Activated naive CD4-positive, alpha-beta T cell treated with anti-CD3 and anti-CD28 coated beads, Interleukin-2, amount 50 U/mL, for 16 hours (primary cell): ENCODE measurements at regions not wholly inside any gene's neighbourhood (a gene's known extent, or its start where the extent isn't known, plus 50 kb on each side); places are given as distances from the start of the nearest gene placed in this dataset.
"Not testable (repeated sequence)": the region's sequence is repeated elsewhere in the genome, so short reads cannot be mapped to it uniquely, and the experiment has no call there.

ENCODE experiments used
- DNase-seq: peaks from one replicate; pipeline ENCODE4 v3.0.0-alpha.2; 2020

DNA sequence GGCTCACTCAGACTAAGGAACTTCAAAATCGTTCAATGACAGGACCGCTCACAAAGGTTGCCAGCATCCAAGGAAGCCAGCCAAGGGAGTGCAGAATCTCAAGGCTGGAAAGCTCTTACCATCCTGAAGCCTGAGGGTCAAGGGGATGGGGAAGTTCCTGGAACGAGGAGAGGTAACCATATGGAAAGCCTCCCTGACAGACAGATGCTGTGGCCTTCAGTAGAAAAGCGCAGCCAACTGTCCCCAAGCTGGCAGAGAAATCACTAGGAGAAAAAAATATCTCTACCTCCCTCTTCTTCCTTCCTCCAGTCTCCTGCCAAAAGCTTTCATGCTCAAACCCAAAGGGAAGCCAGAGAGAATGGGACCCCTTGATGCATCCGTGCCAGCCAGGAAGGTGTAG, 90.5 kb upstream of the RANBP3L start:
- no peak for DNase-seq

DNA sequence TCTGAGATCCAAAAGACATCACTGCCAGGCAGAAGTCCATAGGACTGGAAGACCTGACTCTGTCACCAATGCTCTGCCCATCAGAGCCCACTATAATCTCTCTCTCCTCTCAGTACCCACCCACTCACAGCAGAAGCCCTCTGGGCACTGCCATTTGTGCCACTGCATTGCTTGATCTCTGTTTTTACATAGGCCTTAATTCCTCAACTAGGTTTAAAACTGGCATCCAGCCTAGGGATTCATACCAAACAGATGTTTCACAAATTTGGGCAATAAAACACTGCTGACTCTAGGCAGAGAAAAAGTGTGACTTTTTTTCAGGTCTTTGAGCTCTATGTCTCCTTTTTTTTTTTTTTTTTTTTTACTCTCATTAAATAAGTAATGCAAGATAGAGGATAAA, 91.1 kb upstream of the RANBP3L start:
- DNase-seq: no peak

DNA sequence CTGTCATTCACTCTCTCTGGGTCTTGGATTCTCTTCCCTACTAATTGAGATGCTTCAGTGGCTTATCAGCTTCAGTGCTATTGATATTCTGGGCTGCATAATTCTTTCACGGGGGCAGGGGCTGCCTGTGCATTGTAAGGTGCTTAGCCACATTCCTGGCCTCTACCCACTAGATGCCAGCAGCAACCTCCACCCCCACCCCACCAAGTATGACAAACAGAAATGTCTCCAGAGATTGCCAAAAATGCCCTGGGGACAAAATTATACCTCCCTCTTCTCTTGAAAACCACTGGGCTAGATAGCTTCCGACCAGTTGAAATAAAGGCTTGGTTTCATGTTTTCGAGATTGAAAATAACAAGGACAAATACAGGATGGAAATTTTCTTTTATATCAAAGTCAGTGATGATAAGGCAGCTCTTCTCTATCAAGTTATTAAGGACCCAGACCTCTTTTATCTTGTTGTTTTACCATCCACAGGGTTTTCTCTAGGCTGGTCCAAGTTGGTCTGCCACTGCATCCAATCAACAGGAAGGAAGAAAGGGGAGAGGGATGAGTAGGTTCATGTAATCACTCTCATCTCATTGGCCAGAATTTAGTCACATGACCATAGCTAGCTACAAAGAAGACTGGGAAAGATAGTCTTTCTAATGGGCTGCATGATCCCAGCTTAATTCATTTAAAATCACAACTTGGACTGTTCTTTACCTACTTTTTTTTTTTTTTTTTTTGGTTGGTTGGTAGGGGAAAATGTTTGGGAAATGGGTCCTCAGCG, 92.1 kb upstream of the RANBP3L start:
- no peak for DNase-seq

DNA sequence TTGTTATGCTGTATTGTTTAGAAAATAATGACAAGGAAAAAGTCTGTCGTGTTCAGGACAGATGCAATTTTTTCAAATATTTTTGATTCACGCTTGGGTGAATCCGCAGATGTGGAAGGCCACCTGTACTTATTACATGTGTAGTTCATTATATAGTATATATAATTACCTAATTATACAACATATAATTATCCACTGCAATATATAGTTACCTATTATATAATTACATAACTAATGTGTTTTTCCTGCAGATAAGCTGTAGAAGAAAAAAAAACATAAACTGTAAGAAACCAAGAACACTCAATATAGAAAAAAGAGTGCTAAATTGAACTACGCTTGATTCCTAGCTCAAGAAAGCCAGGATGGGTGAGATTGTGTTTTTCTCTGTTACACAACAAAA, 93.6 kb upstream of the RANBP3L start:
- no peak for DNase-seq

DNA sequence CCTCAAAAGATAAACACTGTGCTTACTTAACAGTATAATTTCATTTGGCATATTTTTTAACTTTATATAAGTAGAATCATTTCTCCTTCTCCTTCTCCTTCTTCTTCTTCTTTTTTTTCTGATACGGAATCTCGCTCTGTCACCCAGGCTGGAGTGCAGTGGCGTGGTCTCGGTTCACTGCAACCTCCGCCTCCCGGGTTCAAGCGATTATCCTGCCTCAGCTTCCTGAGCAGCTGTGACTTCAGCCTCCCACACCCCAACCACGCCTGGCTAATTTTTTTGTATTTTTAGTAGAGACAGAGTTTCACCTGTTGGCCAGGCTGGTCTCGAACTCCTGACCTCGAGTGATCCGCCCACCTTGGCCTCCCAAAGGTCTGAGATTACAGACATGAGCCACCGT, 94.2 kb upstream of the RANBP3L start:
- not testable (repeated sequence) for DNase-seq

DNA sequence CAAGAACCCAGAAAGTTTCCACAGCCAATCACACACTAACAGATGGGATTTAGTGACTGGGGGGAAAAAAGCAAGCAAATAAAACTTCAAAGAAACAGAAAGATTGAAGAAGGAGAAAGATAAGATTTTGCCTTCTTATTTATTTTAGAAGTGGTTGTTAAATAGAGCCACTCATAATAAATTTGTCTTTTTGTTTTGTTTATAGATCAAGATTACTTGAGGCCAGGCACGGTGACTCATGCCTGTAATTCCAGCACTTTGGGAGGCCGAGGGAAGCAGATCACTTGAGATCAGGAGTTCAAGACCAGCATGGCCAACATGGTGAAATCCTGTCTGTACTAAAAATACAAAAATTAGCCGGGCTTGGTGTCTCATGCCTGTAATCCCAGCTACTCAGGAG, 94.9 kb upstream of the RANBP3L start:
- no peak for DNase-seq

DNA sequence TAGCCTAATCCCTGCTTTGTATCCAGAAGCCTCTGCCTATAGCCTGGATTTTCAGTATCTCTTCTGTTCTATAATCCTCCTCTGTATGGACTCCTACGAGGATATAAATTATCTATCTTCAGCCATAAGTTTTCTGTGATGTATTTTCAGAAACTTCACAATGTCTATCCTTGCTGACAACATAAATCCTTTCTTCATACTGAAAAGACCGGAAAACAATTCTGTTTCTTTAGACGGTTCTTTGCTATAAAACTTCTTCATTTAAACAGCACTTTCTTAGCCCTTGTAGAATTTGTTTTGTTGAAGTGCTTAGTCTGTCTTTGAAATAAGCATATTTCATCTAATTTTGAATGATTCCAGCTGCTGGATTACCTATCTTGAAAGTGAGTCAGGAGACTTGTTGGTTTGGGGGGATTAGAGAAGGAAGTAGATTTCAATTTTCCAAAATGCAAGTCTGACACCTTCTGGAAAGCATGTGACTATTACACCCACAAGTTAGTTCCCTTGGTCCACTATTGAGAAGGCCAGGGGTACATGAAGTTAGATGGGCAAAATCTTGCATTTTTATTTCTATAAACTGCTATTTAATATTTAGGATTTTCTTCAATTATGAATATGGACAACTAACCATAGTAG, 96.3 kb upstream of the RANBP3L start:
- DNase-seq: no peak

DNA sequence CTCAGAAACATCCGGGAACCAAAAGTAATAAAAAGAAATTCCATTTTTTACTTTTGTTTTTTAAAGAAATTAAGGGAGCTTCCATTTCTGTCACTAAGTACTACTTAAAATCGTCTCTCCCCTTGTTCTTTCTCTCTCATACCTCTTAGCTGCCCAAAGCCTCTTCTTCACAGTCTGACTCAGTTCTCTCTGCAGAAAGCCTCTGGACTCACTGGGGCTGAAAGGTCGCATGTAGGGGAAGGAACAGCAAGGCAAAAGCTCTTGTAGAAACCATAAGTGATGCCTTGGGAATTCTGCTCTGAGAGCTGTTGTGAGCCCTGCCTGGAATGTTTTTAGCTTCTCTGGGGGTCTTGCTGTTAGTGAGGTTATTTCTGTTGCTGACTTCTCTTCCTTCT, 100.8 kb upstream of the RANBP3L start:
- DNase-seq: no peak

DNA sequence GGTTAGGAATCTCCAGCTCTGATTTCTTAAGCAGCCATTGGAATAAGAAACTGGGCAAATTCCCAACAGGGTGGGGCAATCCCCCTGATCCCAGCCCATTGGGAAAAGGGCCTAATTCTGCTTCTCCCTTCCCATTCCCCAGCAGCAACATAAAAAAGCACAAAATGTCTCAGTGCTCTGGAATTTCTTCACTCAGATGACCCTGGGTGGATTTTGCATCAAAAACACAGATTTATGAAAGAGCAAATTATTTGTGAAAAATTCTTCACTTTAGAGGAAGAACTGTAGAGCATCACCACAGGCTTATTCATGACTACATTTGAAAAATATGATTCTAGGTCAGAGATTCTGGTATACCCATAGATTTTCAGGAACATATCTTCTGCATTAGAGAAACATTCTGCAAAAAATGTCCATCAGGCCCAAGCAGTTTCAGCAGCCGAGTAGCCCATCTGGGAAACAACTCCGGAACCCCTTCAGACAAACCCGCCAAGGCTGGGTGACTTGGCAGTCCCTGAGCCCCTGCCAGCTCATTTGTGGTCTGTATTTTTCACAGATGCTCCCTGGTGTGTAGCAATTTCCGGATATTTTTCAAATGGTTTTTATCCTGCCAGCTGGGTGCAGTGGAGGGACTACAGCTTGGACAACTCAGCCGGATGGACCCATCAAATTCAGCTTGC, 102.1 kb upstream of the RANBP3L start:
- DNase-seq: no peak

DNA sequence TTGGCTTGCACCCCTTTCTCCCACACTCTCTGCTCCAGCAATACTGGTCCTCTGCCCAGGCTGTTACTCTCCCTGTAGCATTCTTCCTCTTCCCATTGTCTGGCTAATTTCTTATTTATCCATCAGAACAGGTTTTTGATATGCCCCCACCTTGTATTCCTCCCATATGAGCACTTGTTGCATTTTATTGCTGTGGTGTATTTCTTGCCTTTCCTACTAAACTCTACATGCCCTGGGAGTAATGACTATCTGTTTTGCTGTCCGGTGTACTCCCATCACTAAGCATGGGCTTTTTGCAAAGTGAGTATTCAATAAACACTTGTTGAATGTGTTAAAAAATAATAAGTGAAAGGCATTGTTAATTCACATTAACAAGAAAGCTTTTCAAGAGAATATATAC, 104.3 kb upstream of the RANBP3L start:
- DNase-seq: no peak

DNA sequence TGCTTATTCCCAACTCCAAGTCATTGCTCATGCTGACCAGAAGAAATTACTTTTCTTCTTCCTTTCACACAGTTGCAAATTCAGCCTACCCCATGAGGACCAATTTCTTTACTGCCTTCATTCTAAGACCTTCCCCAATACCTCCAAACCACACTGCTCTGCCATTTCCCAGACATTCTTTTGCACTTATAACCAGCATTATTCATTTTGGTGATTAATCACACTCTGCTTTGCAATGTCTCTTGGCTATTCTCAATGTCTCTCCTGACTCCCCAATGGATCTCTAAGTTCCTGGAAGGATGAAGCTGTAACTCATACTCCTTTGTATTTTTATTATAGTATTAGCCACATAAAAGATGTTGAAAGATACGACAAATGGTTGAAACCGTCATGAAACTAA, 105.7 kb upstream of the RANBP3L start:
- no peak for DNase-seq

DNA sequence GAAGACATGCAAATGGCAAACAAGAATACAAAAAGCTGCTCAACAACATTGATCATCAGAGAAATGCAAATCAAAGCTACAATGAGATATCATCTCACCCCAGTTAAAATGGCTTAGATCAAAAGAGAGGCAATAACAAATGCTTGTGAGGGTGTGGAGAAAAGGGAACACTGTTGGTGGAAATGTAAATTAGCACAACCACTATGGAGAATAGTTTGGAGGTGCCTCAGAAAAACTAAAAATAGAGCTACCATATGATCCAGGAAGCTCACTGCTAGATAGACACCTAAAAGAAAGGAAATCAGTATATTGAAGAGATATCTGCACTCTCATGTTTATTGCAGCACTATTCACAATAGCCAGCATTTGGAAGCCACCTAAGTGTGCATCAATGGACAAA, 108.0 kb upstream of the RANBP3L start:
- not testable (repeated sequence) for DNase-seq

DNA sequence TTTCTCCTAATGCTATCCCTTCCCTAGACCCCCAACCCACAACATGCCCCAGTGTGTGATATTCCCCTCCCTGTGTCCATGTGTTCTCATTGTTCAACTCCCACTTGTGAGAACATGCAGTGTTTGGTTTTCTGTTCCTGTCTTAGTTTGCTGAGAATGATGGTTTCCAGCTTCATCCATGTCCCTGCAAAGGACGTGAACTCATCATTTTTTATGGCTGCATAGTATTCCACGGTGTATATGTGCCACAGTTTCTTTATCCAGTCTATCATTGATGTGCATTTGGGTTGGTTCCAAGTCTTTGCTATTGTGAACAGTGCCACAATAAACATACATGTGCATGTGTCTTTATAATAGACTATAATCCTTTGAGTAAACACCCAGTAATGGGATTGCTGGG, 109.0 kb upstream of the RANBP3L start:
- DNase-seq: not testable (repeated sequence)

DNA sequence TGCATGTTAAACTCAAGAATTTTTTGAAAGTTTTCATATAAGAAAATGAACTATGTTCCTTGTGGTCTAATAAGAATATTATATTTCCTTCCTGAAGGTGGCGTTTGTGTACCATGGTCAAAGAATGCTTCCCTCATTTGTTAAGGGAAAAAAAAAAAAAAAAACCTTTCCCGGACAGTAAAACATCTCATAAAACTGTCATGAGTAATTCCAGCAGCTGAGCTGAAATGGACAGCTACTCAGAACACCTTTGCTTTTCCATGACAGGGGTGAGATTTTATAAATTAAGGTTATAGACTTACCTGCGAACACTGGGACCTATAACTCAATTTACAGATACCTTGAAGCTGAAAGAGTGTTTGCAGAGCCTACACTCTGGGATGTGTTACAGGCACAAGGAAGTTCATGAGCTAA, 113.2 kb upstream of the RANBP3L start:
- no peak for DNase-seq

DNA sequence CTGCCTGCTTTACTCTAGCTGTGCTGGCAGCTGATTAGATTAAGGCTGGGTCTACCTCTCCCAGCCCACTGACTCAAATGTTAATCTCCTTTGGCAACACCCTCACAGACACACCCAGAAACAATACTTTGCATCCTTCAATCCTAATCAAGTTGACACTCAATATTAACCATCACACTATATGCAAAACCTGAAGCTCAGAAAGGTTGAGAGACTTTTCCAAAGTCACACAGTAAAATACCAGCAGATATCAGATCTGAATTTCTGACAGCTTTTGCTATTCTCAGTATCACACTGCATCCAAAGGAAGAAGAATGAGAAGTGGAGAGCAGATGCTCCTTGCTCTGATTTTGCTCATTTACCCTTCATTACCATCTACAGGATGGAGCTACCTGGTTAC, 114.9 kb upstream of the RANBP3L start:
- no peak for DNase-seq

DNA sequence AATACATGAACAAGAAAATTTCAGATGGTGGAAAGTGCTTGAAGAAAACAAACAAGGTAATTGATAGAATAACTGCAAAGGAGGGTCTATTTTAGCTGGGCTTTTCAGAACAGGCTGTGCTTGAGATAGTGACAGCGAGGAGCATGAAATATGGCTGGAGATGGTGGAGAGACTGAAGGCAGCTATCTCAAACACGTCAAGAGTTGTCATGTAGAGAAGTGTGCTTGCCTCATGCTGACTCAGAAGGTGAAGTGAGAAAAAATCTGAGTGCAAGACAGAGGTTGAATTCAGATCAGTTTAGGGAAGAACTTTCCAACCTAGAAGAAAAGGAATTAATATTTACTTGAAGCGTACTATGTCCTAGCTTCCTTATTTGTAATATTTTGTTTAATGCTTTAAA, 115.5 kb upstream of the RANBP3L start:
- no peak for DNase-seq

DNA sequence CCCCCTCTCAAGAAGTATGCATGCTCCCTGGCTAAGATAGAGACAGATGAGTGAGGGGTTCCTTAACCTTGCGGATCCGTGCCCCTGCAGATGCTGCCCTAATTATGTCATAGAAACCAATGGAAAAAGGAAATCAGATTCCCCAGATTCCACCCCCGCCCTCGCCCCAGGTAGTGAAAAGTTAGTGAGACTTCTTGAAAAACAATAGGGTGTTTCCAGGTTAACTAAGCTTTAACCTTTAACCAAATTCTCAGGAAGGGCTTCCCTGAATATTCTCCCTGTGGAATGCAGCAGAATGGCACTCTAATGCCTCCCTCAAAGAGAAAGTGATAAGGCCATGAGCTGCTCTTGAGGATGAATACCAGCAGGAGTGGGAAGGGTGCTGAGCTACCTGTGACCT, 116.0 kb upstream of the RANBP3L start:
- no peak for DNase-seq

DNA sequence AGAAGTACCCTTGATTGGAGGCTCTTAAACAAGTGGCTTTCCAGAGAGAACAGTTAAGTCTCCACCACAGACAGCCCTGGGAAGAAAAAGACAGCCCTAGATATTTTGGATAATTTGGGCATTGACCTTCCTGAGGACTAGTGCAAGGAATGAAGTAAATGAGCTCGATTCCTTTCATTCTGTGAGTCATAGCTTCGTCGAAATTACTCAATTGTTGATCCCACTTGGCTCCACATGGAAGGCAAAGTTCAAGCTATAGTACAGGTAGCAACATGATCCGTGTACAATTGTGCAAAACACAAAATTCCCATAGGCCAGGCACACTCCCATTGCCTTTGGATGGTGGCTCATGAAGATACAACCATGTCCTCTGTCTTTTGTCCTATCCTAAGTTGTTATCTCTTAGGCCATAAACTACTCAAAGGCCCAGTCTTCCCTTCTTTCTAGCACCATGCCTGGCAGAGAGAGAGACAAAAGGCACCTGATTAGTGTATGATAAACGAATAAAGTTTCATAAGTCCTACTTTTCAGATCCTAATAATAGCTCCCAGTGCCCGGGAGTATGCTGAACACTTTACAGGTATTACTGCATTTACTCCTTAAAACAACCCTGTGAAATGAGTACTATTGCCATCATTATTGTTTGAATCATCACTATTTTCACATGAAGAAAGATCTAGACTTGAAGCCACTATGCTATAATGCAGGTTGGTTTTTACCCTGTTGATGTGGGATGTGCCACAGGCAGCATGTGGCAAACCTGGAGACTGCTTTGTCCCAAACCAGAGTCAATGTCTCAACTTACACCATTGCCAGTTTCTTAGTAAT, 116.7 kb upstream of the RANBP3L start:
- no peak for DNase-seq

DNA sequence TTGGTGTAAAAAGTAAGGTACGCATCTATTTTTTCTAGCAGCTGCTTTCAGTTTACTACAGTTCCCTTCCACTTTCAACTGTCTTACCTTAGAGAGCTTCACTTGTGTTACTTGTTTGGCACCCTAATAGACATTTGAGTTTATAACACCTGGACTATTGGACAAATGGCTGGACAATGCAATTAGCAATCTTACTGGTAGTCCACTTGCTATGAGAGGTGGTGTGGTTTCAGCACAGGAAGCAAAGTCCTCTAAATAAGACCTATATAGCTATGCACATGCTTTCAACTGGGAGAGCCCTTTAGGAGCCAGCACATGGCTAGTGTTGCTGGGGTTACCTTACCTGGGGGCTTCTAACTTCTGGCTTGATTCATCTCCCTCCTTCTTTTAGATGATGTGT, 119.6 kb upstream of the RANBP3L start:
- DNase-seq: no peak

DNA sequence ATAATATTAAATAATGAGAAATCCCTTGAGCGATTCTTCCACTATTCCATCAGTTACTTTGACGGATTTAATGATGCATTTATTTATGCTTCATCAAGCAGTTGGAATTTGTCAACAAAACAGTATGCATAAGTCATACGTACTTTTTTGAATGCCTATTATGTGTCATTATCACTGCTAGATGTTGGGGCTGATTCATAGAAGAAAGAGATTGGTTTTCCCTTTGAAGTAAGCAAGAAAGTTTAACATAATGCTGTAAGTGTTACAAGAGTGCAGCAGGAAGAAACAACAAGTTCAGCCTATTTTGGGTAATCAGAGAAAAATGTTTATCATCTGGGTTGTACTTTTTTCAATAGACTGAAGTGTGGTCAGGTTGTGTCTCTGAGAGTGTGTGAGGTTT, 121.2 kb upstream of the RANBP3L start:
- DNase-seq: no peak

DNA sequence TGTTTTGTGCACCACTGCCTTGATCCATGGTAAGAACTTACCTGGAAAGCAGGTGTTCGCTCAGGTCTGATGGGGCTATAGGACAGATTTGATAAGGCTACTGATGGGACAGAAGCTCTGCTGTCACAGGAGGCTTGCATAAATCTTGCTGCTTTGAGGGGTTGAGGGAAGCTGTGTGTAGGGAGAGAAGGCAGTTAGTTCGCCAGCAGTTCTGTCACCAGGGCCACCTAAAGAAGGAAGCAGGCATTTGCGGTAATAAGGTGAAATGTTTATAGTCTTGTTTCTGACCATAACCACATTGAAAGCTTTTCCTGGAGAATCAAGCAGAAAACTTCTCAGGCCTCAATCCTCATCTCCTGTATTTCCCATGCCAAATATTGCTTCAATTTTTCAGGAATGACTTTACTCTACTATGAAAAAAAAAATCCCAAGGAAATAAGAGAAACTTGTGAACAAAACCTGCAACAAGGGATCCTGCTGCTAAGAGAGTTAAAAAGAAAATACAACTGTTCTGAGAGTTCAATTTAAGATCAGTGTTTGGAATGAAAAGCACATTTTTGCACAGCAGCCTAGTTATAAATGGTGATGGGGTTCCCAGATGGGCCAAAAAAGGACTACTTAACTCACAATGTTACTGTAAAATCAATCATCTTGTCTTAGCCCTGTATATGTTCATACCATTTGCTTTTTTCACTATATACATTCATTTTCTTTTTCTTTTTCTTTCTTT, 122.0 kb upstream of the RANBP3L start:
- DNase-seq: no peak

DNA sequence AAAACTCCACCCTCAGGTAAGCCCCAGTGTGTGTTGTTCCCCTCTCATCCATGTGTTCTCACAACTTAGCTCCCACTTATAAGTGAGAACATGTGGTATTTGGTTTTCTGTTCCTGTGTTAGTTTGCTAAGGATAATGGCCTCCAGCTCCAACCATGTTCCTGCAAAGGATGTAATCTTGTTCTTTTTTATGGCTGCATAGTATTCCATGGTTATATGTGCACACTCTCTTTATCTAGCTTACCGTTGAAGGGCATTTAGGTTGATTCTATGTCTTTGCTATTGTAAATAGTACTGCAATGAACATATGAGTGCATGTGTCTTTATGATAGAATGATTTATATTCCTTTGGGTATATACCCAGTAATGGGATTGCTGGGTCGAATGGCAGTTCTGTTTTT, 124.4 kb upstream of the RANBP3L start:
- DNase-seq: not testable (repeated sequence)

DNA sequence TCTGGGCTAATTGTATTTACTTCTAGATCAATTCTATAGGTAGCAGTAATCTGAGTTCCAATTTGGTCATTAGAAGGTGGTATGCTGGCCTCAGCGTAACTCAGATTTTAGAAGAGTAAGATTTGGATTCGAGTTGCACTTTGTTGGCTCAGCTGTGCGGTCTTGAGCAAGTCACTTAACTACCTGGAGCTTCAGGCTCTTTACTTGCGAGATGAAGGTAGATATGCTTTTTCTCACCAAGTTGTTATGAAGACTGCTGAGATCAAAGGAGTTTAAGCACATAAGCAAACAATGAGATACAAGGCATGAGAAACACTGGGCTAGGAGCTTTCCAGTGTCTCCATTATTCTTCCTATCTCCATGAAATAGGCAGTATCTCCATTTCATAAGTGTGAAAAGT, 133.8 kb upstream of the RANBP3L start:
- DNase-seq: no peak
